ENCODE measurements at regions not wholly inside any gene's neighbourhood (a gene's known extent, or its start where the extent isn't known, plus 50 kb on each side); places are given as distances from the start of the nearest gene placed in this dataset.
"Not testable (repeated sequence)": the region's sequence is repeated elsewhere in the genome, so short reads cannot be mapped to it uniquely, and the experiment has no call there.

- H3K27me3 Mint-ChIP-seq: no peaks in the 10 kb centered on the region
- H3K36me3 Mint-ChIP-seq: no peaks in the 10 kb centered on the region
- TF ChIP-seq CTCF (conservative IDR thresholded peaks at IDR 0.05): no peak
- H3K27ac Mint-ChIP-seq: no peak overlapping the region
- no peak for DNase-seq (ENCODE audit: extremely low spot score, unreplicated experiment)
- H3K4me3 Mint-ChIP-seq: no peak overlapping the region
- H3K9me3 Mint-ChIP-seq: peaks cover 8% of the 10 kb centered on the region
- H3K4me1 Mint-ChIP-seq (ENCODE audit: unreplicated experiment): no peaks in the 10 kb centered on the region
Measured at GRCh38 chr10:52502237-52502636, 188.2 kb downstream of the DKK1 start.

- not testable (repeated sequence) for H3K4me3 Mint-ChIP-seq; H3K27ac Mint-ChIP-seq; H3K4me1 Mint-ChIP-seq (ENCODE audit: unreplicated experiment); H3K9me3 Mint-ChIP-seq; DNase-seq (ENCODE audit: extremely low spot score, unreplicated experiment); H3K27me3 Mint-ChIP-seq; H3K36me3 Mint-ChIP-seq
Measured at GRCh38 chr10:52505341-52505740, 191.3 kb downstream of the DKK1 start.

GRCh38 chr10:52514481-52514880, 200.4 kb downstream of the DKK1 start:
- Mint-ChIP-seq H3K4me1 (ENCODE audit: unreplicated experiment) (peaks cover 12% of the 10 kb centered on the region), H3K27ac (no peak overlapping the region)

GRCh38 chr10:52517012-52517411, 202.9 kb downstream of the DKK1 start:
- Mint-ChIP-seq H3K27ac (no peak overlapping the region), H3K36me3 (no peaks in the 10 kb centered on the region), H3K4me3 (peak overlapping the region; percentile 6), H3K4me1 (ENCODE audit: unreplicated experiment) (peaks cover 12% of the 10 kb centered on the region), H3K27me3 (no peaks in the 10 kb centered on the region), H3K9me3 (peaks cover 5% of the 10 kb centered on the region)
- TF ChIP-seq CTCF (conservative IDR thresholded peaks at IDR 0.05): no peak
- DNase-seq (ENCODE audit: extremely low spot score, unreplicated experiment): no peak

More at GRCh38 chr10:52514481-52514880, 200.4 kb downstream of the DKK1 start:
- DNase-seq (ENCODE audit: extremely low spot score, unreplicated experiment): no peak
- H3K4me3 Mint-ChIP-seq: no peak overlapping the region
- no peak for TF ChIP-seq CTCF (conservative IDR thresholded peaks at IDR 0.05)
- peaks cover 4% of the 10 kb centered on the region for H3K9me3 Mint-ChIP-seq
- H3K36me3 Mint-ChIP-seq: no peaks in the 10 kb centered on the region
- no peaks in the 10 kb centered on the region for H3K27me3 Mint-ChIP-seq

- Mint-ChIP-seq H3K4me1 (ENCODE audit: unreplicated experiment) (peaks cover 4% of the 10 kb centered on the region), H3K27me3 (no peaks in the 10 kb centered on the region)
Measured at GRCh38 chr10:52523696-52524095, 209.6 kb downstream of the DKK1 start.

GRCh38 chr10:52525761-52526160, 211.7 kb downstream of the DKK1 start:
- no peaks in the 10 kb centered on the region for H3K36me3 Mint-ChIP-seq
- TF ChIP-seq CTCF (conservative IDR thresholded peaks at IDR 0.05): no peak
- H3K4me3 Mint-ChIP-seq: no peak overlapping the region
- no peak overlapping the region for H3K27ac Mint-ChIP-seq
- DNase-seq (ENCODE audit: extremely low spot score, unreplicated experiment): no peak
- no peaks in the 10 kb centered on the region for H3K27me3 Mint-ChIP-seq
- H3K4me1 Mint-ChIP-seq (ENCODE audit: unreplicated experiment): peaks cover 4% of the 10 kb centered on the region
- peaks cover 5% of the 10 kb centered on the region for H3K9me3 Mint-ChIP-seq

More at GRCh38 chr10:52523696-52524095, 209.6 kb downstream of the DKK1 start:
- H3K36me3 Mint-ChIP-seq: no peaks in the 10 kb centered on the region
- H3K9me3 Mint-ChIP-seq: peaks cover 5% of the 10 kb centered on the region
- TF ChIP-seq CTCF (conservative IDR thresholded peaks at IDR 0.05): no peak
- no peak for DNase-seq (ENCODE audit: extremely low spot score, unreplicated experiment)
- H3K27ac Mint-ChIP-seq: no peak overlapping the region
- no peak overlapping the region for H3K4me3 Mint-ChIP-seq

Data from type B pancreatic cell (in vitro differentiated cells).